A549 (cell line): ENCODE measurements at regions not wholly inside any gene's neighbourhood (a gene's known extent, or its start where the extent isn't known, plus 50 kb on each side); places are given as distances from the start of the nearest gene placed in this dataset.

ENCODE experiments used
- ATAC-seq, 2 experiments: fragments of 200-7000 bp in 1 of 2; fragments of >200 bp in 1 of 2; cut with Nextera tagmentation in 1 of 2; cut with Tn5 transposase in 1 of 2; 3 replicates each; pipeline versions ENCODE4 v1.8.0 to v1.9.1; 2018 to 2020; ENCODE audit warnings: mild to moderate bottlenecking in 1 of 2, moderate library complexity in 1 of 2
- CTCF ChIA-PET: fragments of 300-600 bp; sonication (Branson Sonifier 250); formaldehyde crosslinking; extraction: SDS; loops from one replicate; lab custom pipeline; 2021; ENCODE audit warnings: antibody characterized with exemption, inconsistent platforms; lab: Yijun Ruan, JAX
- POLR2A ChIA-PET: fragments of 350-600 bp; formaldehyde crosslinking; extraction: SDS; loops from one replicate; lab custom pipeline; 2021; ENCODE audit warnings: antibody characterized with exemption, inconsistent platforms; lab: Yijun Ruan, JAX
- DNase-seq, 2 experiments: peaks; one replicate each; pipeline versions ENCODE4 v3.0.0 to v3.0.0-alpha.2; 2011 to 2016; ENCODE audit warnings: low read depth in 1 of 2, low spot score in 1 of 2
- FAIRE-seq: peaks from 2 replicates; lab custom pipeline; 2011; peaks lifted over from hg19 to GRCh38; lab: Jason Lieb, UNC
- H3K27ac ChIP-seq, 2 experiments: fragments of >200 bp; sonication (Bioruptor Twin); formaldehyde crosslinking; 3 replicates each; pipeline ENCODE4 v1.5.1; 2016 to 2017
- H3K4me1 ChIP-seq: fragments of >200 bp; sonication (Bioruptor Twin); formaldehyde crosslinking; 3 replicates; pipeline ENCODE4 v1.6.1; 2016
- H3K4me2 ChIP-seq: fragments of >200 bp; sonication (Bioruptor Twin); formaldehyde crosslinking; 3 replicates; pipeline ENCODE4 v1.6.1; 2016
- H3K4me3 ChIP-seq: fragments of >200 bp; sonication (Bioruptor Twin); formaldehyde crosslinking; 3 replicates; pipeline ENCODE4 v1.5.1; 2016
- H3K9me3 ChIP-seq: fragments of >200 bp; sonication (Bioruptor Twin); formaldehyde crosslinking; 3 replicates; pipeline ENCODE4 v1.6.1; 2016
- ATOH8 ChIP-seq: fragments of 250-450 bp; sonication (Bioruptor Pico); IDR thresholded peaks from 2 replicates; pipeline ENCODE4 v1.5.0; 2020; ENCODE audit warnings: low read depth, mild to moderate bottlenecking, moderate library complexity
- BCL3 ChIP-seq: fragments of >200 bp; sonication (Bioruptor Twin); formaldehyde crosslinking; IDR thresholded peaks from 3 replicates; pipeline ENCODE4 v1.6.1; 2016
- BHLHE40 ChIP-seq: IDR thresholded peaks from 2 replicates; pipeline ENCODE4 v1.6.1; 2012; ENCODE audit warnings: low read depth, low read length, inconsistent platforms
- CHD4 ChIP-seq: fragments of 200-600 bp; sonication (generic); IDR thresholded peaks from 2 replicates; pipeline ENCODE4 v1.6.1; 2016; ENCODE audit warnings: antibody characterized with exemption, mild to moderate bottlenecking, borderline replicate concordance
- CTCF ChIP-seq: fragments of >200 bp; sonication (Bioruptor Twin); formaldehyde crosslinking; IDR thresholded peaks from 3 replicates; pipeline ENCODE4 v1.5.1; 2016
- E2F6 ChIP-seq: IDR thresholded peaks from 2 replicates; pipeline ENCODE4 v1.6.1; 2012; ENCODE audit warnings: low read depth, borderline replicate concordance
- FOSB ChIP-seq: fragments of 250-450 bp; sonication (Bioruptor Pico); IDR thresholded peaks from 2 replicates; pipeline ENCODE4 v1.5.0; 2020; ENCODE audit warnings: mild to moderate bottlenecking, moderate library complexity
- FOSL2 ChIP-seq, 2 experiments: fragments of 450-650 bp in 1 of 2; fragments of >200 bp in 1 of 2; sonication (Bioruptor Twin) in 1 of 2; formaldehyde crosslinking; IDR thresholded peaks; 2 replicates each; pipeline versions ENCODE4 v1.5.0 to v1.6.1; 2016 to 2020; ENCODE audit warnings: mild to moderate bottlenecking in 1 of 2, moderate library complexity in 1 of 2
- FOXS1 ChIP-seq: fragments of 250-450 bp; sonication (Bioruptor Pico); IDR thresholded peaks from 2 replicates; pipeline ENCODE4 v1.5.0; 2020; ENCODE audit warnings: mild to moderate bottlenecking, moderate library complexity
- GATA3 ChIP-seq: IDR thresholded peaks from 2 replicates; pipeline ENCODE4 v1.6.1; 2012; ENCODE audit warnings: borderline replicate concordance
- HOXB5 ChIP-seq: fragments of 250-450 bp; sonication (Bioruptor Pico); IDR thresholded peaks from 2 replicates; pipeline ENCODE4 v1.5.0; 2020; ENCODE audit warnings: mild to moderate bottlenecking, moderate library complexity
- JUNB ChIP-seq: fragments of >200 bp; sonication (Bioruptor Twin); formaldehyde crosslinking; IDR thresholded peaks from 2 replicates; pipeline ENCODE4 v1.6.1; 2016
- NPAS2 ChIP-seq: fragments of 250-450 bp; sonication (Bioruptor Pico); IDR thresholded peaks from 2 replicates; pipeline ENCODE4 v1.8.0; 2022; ENCODE audit warnings: mild to moderate bottlenecking, moderate library complexity, borderline replicate concordance
- NR3C1 ChIP-seq: fragments of >200 bp; sonication (Bioruptor Twin); formaldehyde crosslinking; IDR thresholded peaks from 3 replicates; pipeline ENCODE4 v1.6.1; 2017
- PBX3 ChIP-seq: IDR thresholded peaks from 2 replicates; pipeline ENCODE4 v1.6.1; 2012
- PHF8 ChIP-seq: fragments of 200-600 bp; sonication (generic); IDR thresholded peaks from 2 replicates; pipeline ENCODE4 v1.6.1; 2016; ENCODE audit warnings: low read depth, mild to moderate bottlenecking, antibody characterized with exemption, moderate library complexity, borderline replicate concordance
- POLR2A ChIP-seq: IDR thresholded peaks from 2 replicates; pipeline ENCODE4 v1.6.1; 2012; ENCODE audit warnings: mild to moderate bottlenecking, low read length
- POLR2AphosphoS2 ChIP-seq: conservative IDR thresholded peaks from 2 replicates; pipeline ENCODE4 v1.6.1; 2012; ENCODE audit warnings: low read length, improper control_type of control experiment, inconsistent platforms
- REST ChIP-seq: fragments of 200-600 bp; sonication (generic); IDR thresholded peaks from 2 replicates; pipeline ENCODE4 v1.6.1; 2016; ENCODE audit warnings: antibody characterized with exemption, mild to moderate bottlenecking, moderate library complexity
- RFX5 ChIP-seq: fragments of 450-650 bp; IDR thresholded peaks from 2 replicates; pipeline ENCODE4 v1.7.1; 2014; ENCODE audit warnings: antibody characterized with exemption, mild to moderate bottlenecking, moderate library complexity
- RNF2 ChIP-seq: fragments of 200-600 bp; sonication (generic); IDR thresholded peaks from 2 replicates; pipeline ENCODE4 v1.6.1; 2016; ENCODE audit warnings: low read depth, mild to moderate bottlenecking, antibody characterized with exemption, moderate library complexity, borderline replicate concordance
- TFCP2L1 ChIP-seq: fragments of 250-450 bp; sonication (Bioruptor Pico); IDR thresholded peaks from 2 replicates; pipeline ENCODE4 v1.5.0; 2021; ENCODE audit warnings: mild to moderate bottlenecking
- TP53 ChIP-seq: fragments of 250-450 bp; sonication (Bioruptor Pico); IDR thresholded peaks from 2 replicates; pipeline ENCODE4 v1.5.0; 2021; ENCODE audit warnings: mild to moderate bottlenecking, moderate library complexity
- USF2 ChIP-seq: fragments of 450-650 bp; IDR thresholded peaks from 2 replicates; pipeline ENCODE4 v1.6.1; 2014; ENCODE audit warnings: antibody characterized with exemption
- ZFP36 ChIP-seq: fragments of 450-650 bp; IDR thresholded peaks from 2 replicates; pipeline ENCODE4 v1.6.1; 2014; ENCODE audit warnings: borderline replicate concordance; ENCODE audit not compliant: partially characterized antibody
- WGBS: methylation state at CpG from one replicate; pipeline ENCODE4 v1.1.6; 2017; ENCODE audit errors: missing lambda C conversion rate; 5-methylcytosine and 5-hydroxymethylcytosine counted together

GRCh38 chr3:143901105-143901504, 52.8 kb upstream of the SLC9A9 start:
- TF ChIP-seq CHD4 (no peak), FOXS1 (no peak), RNF2 (no peak), NR3C1 (no peak), HOXB5 (no peak), CTCF (no peak), ATOH8 (no peak), TFCP2L1 (no peak), BCL3 (no peak), GATA3 (no peak), RFX5 (no peak), BHLHE40 (no peak), POLR2AphosphoS2 (no peak), NPAS2 (CRISPR knock-in tag) (no peak), REST (no peak), TP53 (CRISPR knock-in tag) (no peak)
- H3K27ac ChIP-seq: no peak overlapping the region
- no peaks in the 10 kb centered on the region for H3K4me1 ChIP-seq
- ChIA-PET POLR2A (no interaction called here), CTCF (no interaction called here)
- no peak overlapping the region for H3K4me2 ChIP-seq
- DNase-seq (no peak), FAIRE-seq (no peak), ATAC-seq (no peak)
- no peak overlapping the region for H3K4me3 ChIP-seq
- H3K9me3 ChIP-seq: no peaks in the 10 kb centered on the region

- H3K27ac ChIP-seq: no peak overlapping the region
- DNase-seq (no peak), FAIRE-seq (no peak), ATAC-seq (no peak)
- WGBS: 57% methylated on average over 3 of the region's 3 CpGs
- no peaks in the 10 kb centered on the region for H3K9me3 ChIP-seq
- H3K4me1 ChIP-seq: no peaks in the 10 kb centered on the region
- ChIA-PET CTCF (interaction anchor here (1.2 kb wide), 1 partner anchor 8 kb away, joined by 5 read pairs; no protein-coding TSS in a partner anchor), POLR2A (no interaction called here)
- H3K4me2 ChIP-seq: no peak overlapping the region
- H3K4me3 ChIP-seq: no peak overlapping the region
- no peak for TF ChIP-seq PHF8
- no peak for TF ChIP-seq FOSL2 (IDR thresholded peaks at IDR 0.05)
- TF ChIP-seq FOSL2 (CRISPR knock-in tag; IDR thresholded peaks at IDR 0.05): no peak
- no peak for TF ChIP-seq FOSB (CRISPR knock-in tag)
- no peak for TF ChIP-seq RNF2
- no peak for TF ChIP-seq USF2
- TF ChIP-seq ATOH8: no peak
- no peak for TF ChIP-seq E2F6
- TF ChIP-seq PBX3: no peak
- no peak for TF ChIP-seq POLR2A
- no peak for TF ChIP-seq JUNB
- TF ChIP-seq ZFP36: no peak
These were observed 53.9 kb upstream of the SLC9A9 start for GRCh38 chr3:143902210-143902609.
